Limb (tissue), 2 donors: ENCODE measurements at regions not wholly inside any gene's neighbourhood (a gene's known extent, or its start where the extent isn't known, plus 50 kb on each side); places are given as distances from the start of the nearest gene placed in this dataset.
"Not testable (repeated sequence)": the region's sequence is repeated elsewhere in the genome, so short reads cannot be mapped to it uniquely, and the experiment has no call there.

Experiments
- DNase-seq, 2 donors: peaks; one replicate each; pipeline ENCODE4 v3.0.0-alpha.2; 2016; ENCODE audit errors: extremely low spot score in 2 of 2

- DNase-seq = no peak
These were observed 124.5 kb upstream of the SALL4 start for GRCh38 chr20:51926670-51927305.

DNA sequence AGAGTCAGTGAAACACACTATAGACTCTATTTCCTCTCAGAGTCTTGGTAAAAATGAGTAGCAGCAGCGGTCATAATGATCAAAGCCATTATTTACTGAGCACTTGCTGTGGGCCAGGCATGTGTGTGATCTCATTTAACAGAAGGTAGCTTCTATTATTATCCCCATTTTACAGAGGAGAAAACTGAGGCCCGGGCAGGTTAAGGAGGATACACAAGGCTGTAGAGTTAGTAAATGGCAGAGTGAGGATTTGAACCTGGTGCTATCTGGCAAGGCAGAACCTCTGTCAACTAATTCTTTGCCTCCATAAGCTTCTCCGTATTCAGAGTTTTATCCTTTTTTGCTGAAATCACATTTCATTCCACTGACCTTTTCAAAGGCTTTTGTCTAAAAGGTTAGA lies 122.2 kb upstream of the SALL4 start:
- DNase-seq = no peak

DNA sequence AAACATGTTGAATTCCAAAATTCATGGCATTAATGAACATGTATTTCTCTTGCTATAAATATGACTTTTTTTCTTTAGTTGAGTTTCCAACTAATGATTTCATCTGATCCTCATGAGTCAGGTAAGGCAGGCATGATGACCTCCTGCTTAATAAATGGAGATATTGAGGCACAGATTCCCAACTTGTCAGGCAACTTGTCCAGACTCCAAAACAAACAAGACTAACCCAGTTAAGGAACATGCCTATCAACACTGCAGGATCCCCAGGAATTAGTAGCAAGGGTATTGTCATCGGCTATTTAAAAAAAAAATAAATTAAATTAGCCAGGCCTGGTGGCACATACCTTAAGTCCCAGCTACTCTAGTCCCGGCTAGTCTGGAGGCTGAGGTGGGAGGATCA lies 121.3 kb upstream of the SALL4 start:
- DNase-seq = no peak

DNA sequence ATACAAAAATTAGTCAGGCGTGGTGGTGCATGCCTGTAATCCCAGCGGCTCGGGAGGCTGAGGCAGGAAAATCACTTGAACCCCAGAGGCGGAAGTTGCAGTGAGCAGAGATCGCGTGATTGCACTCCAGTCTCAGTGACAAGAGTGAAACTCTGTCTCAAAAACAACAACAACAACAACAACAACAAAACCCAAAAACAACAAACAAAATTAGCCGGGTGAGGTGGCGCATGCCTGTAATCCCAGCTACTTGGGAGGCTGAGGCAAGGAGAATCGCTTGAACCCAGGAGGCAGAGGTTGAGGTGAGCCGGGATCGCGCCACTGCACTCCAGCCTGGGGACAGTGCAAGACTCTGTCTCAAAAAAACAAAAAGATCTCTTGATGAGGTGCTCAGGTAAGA lies 120.5 kb upstream of the SALL4 start:
- DNase-seq = not testable (repeated sequence)

DNA sequence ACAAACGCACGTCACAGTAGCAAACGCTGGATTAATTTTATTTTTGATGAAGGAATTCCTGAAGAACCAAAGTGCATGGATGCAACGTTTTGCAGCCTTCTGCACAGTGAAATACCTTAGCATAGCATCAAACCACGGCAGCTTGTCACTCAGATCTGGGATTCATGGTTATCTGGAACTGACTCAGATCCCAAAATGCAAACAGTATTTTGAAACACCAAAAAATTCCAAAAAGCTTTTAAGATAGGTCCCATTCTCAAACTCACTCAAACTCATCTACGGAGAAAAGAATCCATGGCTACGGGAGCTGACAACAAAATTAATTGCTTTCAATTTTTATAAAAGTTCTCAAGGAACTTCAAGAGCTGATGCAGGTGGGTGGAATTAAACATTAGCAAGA lies 116.2 kb upstream of the SALL4 start:
- DNase-seq = no peak

GRCh38 chr20:51917886-51918535 lies 115.7 kb upstream of the SALL4 start:
- no peak for DNase-seq

- DNase-seq = no peak
These were observed 113.9 kb upstream of the SALL4 start for GRCh38 chr20:51916244-51916643.

- DNase-seq = no peak
These were observed 112.4 kb upstream of the SALL4 start for GRCh38 chr20:51914758-51915157.

GRCh38 chr20:51910321-51911050 lies 108.2 kb upstream of the SALL4 start:
- DNase-seq = no peak

DNA sequence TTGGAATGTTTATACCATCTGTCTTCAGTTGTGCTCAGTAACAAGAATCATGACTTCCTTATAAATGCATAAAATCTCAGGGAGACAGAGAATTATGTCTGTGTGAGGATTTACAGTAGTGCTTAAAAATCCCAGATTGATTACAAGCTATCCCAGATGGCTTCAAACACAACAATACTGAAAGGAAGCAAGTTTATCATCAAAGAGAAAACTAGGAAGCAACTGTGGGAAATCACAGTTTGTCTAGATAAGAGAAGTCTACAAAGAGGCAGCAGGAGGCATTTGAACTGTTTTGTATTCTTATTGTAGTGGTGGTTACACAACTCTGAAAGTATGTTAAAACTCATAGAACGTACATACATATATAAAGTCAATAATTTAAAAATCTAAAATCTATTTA lies 104.4 kb upstream of the SALL4 start:
- no peak for DNase-seq

- no peak for DNase-seq
These were observed 103.7 kb upstream of the SALL4 start for GRCh38 chr20:51906049-51906448.

GRCh38 chr20:51902933-51903332 lies 100.6 kb upstream of the SALL4 start:
- DNase-seq = no peak

- no peak for DNase-seq
These were observed 98.1 kb upstream of the SALL4 start for GRCh38 chr20:51900443-51900842.

DNA sequence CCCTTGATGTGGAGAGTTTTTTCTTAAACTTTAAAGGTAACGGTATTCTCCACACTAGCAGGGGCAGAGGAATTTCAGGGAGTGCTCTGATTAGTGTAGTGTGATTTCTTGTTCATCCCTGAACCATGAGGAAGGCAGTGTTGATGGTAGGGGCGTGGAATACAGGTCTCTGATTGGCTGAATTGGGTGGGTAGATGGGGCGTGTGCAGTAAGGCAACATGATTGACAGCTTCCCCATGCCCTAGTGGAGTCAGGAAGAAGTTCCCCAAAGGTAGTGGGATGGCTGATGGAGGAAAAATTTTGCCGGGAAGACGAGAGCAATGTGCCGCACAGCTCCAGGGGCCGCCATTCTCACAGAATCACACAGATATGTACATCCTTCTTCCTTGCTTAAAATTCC lies 97.4 kb upstream of the SALL4 start:
- DNase-seq = no peak

- DNase-seq = no peak
These were observed 96.5 kb upstream of the SALL4 start for GRCh38 chr20:51898788-51899187.

GRCh38 chr20:51894619-51895018 lies 92.3 kb upstream of the SALL4 start:
- no peak for DNase-seq

DNA sequence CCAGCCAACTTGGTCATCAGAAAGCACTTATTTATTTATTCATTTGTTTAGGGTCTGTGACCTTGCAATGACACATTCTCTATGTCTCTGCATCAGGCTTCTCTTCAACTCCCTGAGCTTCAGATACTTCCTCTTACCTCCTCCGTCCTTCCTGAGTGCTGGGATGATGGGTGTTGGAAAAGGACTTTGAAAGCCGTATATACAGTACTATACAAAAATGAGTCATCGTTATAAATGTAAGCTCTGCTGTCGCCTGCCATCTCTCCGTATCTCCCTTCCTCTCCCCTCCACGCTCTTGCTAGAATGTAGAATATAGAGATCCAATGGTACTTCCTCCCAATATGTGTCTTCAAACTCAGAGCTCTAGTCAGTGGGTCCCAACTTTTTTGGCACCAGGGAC lies 91.9 kb upstream of the SALL4 start:
- no peak for DNase-seq

DNA sequence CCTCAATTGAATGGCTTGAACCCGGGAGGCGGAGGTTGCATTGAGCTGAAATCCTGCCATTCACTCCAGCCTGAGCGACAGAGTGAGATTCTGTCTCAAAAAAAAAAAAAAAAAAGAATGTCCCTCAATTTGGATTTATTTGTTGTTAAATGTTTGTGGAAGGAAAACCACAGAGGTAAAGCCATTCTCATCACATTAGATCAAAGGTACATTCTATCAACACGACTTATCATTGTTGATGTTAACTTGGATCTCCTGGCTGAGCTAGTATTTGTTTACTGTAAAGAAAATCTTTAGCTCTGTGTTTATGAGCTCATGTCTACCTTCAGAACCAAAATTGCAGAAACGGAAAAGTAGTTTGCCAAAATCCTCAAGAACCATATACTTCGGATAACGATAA lies 91.4 kb upstream of the SALL4 start:
- DNase-seq = no peak

GRCh38 chr20:51890003-51890402 lies 87.7 kb upstream of the SALL4 start:
- no peak for DNase-seq

DNA sequence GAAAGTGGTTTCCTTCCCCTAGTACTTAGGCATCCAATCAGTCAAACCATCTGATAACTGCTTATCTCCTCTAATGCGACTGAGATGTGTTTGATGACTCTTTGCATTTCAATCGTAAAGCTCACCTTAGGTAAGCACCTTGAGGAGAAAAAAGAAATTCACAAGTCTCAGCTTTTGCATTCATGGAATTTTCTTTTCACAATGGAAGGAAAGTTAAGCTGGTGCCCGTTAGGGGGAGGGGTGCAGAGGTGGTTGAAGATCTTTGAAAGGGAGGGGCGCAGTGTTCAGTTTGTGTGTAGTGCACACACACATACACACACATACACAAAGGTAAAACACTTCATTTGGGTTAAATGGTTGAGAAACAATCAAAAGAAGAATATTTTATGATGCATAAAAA lies 87.1 kb upstream of the SALL4 start:
- no peak for DNase-seq

DNA sequence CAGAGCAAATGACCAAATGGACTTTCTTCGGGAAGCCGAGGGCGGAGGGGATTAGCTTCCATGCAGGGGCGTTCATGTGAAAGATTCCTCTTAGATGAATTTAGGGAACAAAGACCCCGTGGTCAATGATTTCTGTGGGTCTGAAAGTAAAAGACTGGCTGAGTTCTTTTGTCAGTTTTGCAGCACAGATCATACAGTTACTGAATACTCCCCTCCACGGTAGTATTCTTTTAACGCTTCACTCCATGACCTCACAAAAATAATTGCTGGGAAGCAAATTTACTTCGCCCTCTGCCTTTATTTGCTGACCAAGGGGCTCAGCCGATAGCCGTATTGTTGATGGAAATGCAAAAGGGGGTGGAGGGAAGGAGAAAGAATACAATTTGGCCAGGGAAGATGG lies 86.0 kb upstream of the SALL4 start:
- DNase-seq = no peak

GRCh38 chr20:51886891-51887608 lies 84.7 kb upstream of the SALL4 start:
- DNase-seq = no peak
